ENCODE measurements at regions not wholly inside any gene's neighbourhood (a gene's known extent, or its start where the extent isn't known, plus 50 kb on each side); places are given as distances from the start of the nearest gene placed in this dataset.

- TF ChIP-seq ZBTB4 (CRISPR knock-in tag; IDR thresholded peaks at IDR 0.05) (no peak), IRF5 (IDR thresholded peaks at IDR 0.05; ENCODE audit: borderline replicate concordance) (no peak)
Measured at GRCh38 chr11:76268498-76268897, 62.2 kb upstream of the WNT11 start (continued).

GRCh38 chr11:76267556-76267955 is 61.3 kb upstream of the WNT11 start:
- no peaks in the 10 kb centered on the region for H3K36me3 ChIP-seq (ENCODE audit: control insufficient read depth in 2 of 2, insufficient read depth in 2 of 2, low read length in 1 of 2)
- CTCF ChIA-PET, result no interaction called here
- BruUV-seq (replicated peaks), result no TSS peak
- H3K9me3 ChIP-seq (replicated peaks; ENCODE audit: control insufficient read depth, insufficient read depth, low read length), result no peaks in the 10 kb centered on the region
- H4K20me1 ChIP-seq (ENCODE audit: control insufficient read depth, insufficient read depth), result no peaks in the 10 kb centered on the region
- no peak overlapping the region for H3K9ac ChIP-seq (ENCODE audit: control insufficient read depth, insufficient read depth, low read length)
- in situ Hi-C loops (cut with MboI) (no loop called here), intact Hi-C loops (cut with micrococcal nuclease; ENCODE audit: unreplicated experiment) (no loop called here)
- no peak overlapping the region for H3K4me2 ChIP-seq (ENCODE audit: control insufficient read depth, insufficient read depth)
- TF ChIP-seq MXI1 (IDR thresholded peaks at IDR 0.05; ENCODE audit: low read depth, low read length) (no peak), RFX5 (IDR thresholded peaks at IDR 0.05; ENCODE audit: low read depth, low read length) (no peak), IRF3 (IDR thresholded peaks at IDR 0.05) (no peak), SKIL (IDR thresholded peaks at IDR 0.05; ENCODE audit: low read depth, poor library complexity, severe bottlenecking) (no peak), TBL1XR1 (IDR thresholded peaks at IDR 0.05; ENCODE audit: low read depth, low read length) (no peak), POU2F2 (IDR thresholded peaks at IDR 0.05; ENCODE audit: borderline replicate concordance, low read depth, low read length) (no peak), IKZF2 (IDR thresholded peaks at IDR 0.05) (no peak)
- SMC1A ChIA-PET (ENCODE audit: uncharacterized antibody, unreplicated experiment), result no interaction called here
- POLR2A ChIA-PET, result no interaction called here
- peaks cover 1 to 4% of the 10 kb centered on the region in 2 experiments; a peak in 2 of 4 replicates for H3K27me3 ChIP-seq (replicated peaks in 1 of 2; ENCODE audit: control insufficient read depth in 2 of 2, insufficient read depth in 2 of 2, low read length in 1 of 2)
- no peak overlapping the region for H3K4me3 ChIP-seq
- H3K79me2 ChIP-seq (ENCODE audit: control insufficient read depth, insufficient read depth, low read length), result no peaks in the 10 kb centered on the region
- no peaks in the 10 kb centered on the region for H3K4me1 ChIP-seq (ENCODE audit: control insufficient read depth, insufficient read depth, low read length)
- H3K27ac ChIP-seq (ENCODE audit: control insufficient read depth, insufficient read depth), result no peak overlapping the region
- RAD21 ChIA-PET (ENCODE audit: unreplicated experiment), result no interaction called here
- ATAC-seq (no peak), FAIRE-seq (no peak), DNase-seq (ENCODE audit: low read depth, low spot score) (no peak)
- WGBS (ENCODE audit: insufficient coverage, insufficient replicate concordance, low lambda C conversion rate, missing lambda C conversion rate), result 9% methylated on average over 6 of the region's 6 CpGs
- H2AFZ ChIP-seq (ENCODE audit: control insufficient read depth, low read depth, low read length), result no peak overlapping the region
